IPS-NIHi11 (cell line): ENCODE measurements at regions not wholly inside any gene's neighbourhood (a gene's known extent, or its start where the extent isn't known, plus 50 kb on each side); places are given as distances from the start of the nearest gene placed in this dataset.

Source experiments
- DNase-seq: peaks from one replicate; pipeline ENCODE4 v3.0.0; 2012; ENCODE audit warnings: mixed read lengths, low spot score

DNA sequence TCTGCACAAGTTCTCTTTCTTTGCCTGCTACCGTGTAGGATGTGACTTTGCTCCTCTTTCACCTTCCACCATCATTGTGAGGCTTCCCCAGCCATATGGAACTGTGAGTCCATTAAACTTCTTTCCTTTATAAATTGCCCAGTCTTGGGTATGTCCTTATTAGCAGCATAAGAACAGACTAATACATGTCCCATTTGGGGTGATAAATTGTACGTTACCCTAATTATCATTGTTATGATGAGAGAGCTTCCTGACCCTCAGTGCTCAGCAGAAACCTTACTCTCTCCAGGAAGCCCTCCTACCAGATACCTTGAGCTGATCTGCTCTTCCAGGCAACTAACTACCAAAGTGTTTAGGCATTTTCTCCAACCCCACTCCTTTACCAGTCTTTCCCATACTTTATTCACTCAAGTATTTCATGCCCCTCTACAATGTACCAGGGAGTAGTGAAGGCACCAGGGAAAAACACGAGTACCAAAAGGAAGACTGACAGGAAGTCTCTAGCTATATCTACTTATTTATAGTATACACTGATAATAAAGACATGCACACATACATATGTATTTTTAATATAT is 196.2 kb downstream of the MYCN start:
- no peak for DNase-seq

DNA sequence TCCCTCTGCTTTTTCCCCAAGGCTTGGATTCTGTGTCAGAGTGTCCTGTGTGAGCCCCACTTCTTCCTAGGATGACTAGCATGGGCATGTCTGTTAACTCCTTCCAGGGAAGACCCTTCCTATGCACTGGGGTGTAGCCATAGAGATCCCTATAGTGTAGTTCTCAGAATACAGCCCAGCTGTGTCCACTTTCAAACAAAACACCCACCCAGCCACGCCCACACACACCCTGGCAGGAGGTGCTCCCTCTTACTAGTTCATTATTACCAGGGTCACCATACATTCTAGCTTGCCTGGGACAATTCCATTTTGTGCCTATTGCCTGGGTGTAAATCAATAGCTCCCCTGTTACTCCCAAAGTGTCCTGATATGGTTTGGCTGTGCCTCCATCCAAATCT is 195.6 kb downstream of the MYCN start:
- no peak for DNase-seq

DNA sequence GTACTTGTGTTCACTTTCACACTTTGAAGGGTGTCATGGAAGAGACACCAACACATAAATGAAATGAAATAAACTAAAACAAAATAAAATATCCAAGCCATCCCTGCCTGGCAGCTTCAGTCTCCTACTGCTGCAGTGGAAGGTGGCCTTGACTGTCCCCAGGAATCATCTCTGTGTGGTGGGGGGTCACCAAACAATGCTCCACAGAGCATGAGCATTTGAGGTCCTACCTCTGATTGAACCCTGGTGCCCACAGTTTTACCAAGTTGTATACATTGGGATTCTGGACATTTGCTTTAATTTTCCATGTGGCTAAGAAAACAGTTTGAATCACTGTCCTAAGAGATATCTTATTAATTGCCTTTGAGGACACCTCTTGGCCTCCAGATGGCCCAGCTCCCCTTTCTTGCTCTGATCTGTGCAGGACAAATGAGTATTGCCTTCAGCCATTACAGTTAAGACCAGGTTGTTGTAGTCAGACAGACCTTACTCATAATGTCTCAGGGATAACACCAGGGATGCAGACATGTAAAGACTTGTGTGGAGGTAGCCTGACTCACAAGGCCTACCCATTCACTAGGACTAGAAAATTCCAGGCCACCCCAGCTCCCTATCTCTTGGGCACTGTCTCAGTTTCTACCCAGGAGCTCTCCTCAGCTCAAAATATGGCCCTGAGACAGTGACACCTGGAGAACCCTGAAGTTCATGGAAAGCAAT is 195.0 kb downstream of the MYCN start:
- no peak for DNase-seq

DNA sequence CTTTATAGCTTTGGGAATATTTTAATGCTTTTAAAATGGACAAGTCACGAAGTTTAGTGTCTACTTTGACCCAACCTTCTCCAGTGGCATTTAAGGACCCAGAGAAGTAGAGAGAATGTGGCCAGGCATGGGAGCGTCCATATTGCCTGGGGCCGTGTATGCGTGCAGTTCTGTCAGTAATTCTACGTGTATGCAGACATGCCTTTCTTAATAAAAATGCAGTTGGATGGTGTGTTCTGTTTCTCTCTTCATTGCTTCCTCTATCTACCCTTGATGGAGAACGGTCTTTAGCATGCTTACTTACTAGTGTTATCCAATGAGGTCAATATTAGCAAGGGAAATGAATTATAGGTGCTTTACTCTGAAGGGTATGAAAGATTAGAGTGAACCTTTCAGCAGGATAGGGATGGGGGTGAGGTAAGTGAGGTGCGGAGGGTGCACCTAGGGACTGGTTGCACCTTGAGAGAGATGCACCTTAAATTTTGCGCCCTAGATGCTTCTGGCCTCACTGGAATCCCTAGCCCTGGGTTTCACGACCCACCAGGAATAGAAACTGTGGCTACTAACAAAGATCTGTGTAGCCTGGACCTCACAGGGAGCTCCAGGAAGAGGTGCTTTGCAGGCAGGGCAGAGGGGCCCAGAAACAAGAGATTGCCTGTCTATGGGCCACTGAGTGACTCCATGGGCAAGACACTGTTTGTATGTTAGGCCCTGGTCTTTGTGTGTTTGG is 194.3 kb downstream of the MYCN start:
- DNase-seq, result no peak

DNA sequence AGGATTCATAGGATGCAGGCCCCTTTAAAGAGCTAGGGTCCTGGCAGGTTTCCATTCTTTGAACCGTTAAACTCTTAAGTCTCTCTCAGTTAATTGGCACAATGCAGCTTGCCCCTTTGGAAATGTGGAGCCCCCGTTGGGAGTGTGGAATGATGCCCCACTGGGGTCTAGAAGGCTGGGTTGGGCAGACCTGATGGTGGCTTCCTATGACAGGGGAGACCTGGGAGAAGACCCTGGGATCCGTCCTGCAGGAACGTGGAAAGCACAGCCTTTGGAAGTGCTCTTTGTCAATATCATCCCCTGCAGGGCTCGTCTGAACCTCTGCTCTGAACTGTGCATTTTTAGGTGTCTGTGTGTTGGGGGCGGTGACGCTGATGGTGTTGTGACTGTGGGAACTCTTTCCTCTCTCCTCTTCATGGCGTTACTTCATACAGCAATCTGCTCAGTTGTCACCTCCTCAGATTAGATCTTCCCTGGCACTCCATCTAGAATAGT is 190.6 kb downstream of the MYCN start:
- no peak for DNase-seq

DNA sequence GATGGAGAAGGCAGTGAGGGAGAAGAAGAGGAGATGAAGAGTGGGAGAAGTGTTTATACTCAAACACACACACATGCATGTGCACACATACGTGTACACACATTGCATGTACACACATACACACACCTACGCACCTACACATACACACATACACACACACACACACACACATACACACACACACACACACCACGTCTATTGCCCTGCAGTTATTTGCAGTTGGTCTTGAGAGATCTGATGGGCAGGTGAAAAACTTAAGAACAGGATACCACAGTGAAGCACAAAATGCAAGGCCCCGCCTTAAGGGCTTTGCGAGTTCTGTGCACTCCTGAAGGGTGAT is 190.2 kb downstream of the MYCN start:
- DNase-seq, result no peak

DNA sequence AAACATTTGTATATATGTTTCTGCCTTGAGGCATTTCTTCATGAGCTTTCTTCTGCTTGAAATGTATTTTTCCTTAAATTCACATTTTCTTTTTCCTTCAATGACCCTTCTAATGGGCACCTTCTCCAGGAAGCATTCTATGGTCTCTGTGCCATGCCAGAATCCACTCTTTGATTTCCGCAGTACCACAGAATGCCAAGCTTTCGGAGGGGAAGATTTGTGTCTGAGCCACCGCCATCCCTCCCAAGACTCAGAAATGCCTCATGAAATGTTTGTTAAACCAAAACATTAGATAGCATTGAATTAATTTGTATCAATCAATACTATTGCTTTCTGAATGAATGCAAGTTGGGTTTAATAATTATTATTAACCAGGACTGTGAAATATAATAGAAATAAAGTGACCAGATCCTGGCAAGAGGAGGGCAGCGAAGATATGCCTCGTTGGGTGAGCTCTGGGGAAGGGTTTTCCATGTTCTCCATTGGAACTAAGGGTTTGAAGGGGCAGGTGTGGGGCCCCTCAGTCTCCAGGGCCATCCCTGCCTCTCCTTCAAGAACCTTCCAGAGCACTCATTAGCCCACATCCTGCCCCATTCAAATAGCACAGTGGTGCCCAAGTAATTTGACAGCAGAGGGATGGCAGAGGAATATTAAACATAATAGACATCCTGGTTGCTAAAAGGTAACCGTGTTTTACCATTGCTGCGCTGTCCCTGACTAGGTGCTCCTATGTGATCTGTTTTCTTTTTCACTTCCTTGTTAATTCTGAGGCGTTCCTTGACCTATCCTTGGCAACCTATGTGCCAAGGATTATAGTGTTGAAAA is 189.6 kb downstream of the MYCN start:
- no peak for DNase-seq

DNA sequence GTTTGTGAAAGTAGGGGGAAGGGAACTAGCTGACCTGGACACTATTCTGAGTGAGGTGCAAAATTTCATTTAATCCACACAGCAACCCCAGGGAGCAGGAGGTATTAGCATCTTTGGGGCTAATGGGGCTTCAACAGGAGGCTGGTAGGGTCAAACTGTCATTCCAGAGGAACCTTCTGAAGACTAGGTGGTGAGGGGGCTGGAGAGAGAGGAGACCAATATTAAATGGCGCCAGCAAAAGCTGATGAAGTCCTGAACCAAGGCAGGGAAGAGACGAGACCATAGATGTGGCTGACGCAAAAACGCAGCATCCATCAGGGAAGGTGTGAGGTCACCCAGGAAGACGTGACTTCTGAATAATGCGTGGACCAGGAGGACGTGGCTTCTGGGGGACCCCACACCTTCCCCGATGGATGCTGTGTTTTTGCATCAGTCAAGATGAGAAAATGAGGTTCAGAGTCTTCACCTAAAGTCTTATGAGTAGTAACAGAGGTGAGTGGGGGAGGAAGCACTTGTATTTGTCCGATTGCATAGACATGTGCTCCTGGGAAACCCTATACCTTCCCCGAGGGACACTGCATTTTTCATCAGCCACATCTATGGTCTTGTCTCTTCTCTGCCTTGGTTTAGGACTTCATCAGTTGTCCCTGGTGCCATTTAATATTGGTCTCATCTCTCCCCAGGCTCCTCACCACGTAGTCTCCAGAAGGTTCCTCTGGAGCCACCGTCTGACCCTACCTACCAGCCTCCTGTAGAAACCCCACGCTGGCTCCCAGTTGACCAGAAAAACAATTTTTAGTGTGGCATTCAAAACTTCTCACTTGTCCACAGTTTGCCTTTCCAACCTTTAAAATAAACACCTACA is 188.6 kb downstream of the MYCN start:
- no peak for DNase-seq

DNA sequence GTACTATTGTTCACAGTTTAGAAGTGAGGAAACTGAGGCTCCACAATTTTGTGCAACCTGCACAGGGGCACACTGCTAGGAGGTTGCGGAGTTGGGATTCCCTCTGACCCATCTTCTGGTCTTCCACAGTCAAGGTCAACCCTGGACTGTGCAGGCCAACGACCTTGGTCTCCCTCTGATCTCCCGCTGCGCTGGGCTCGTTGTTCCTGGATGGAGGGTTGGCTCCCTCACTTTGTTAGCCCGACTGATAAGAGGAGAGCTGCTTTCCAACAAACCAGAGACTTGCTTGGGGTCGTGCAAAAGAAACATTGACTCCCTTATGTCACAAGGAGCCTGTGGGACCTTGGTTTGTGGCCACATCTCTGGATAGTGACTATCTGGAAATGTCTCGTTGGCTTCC is 187.6 kb downstream of the MYCN start:
- no peak for DNase-seq

DNA sequence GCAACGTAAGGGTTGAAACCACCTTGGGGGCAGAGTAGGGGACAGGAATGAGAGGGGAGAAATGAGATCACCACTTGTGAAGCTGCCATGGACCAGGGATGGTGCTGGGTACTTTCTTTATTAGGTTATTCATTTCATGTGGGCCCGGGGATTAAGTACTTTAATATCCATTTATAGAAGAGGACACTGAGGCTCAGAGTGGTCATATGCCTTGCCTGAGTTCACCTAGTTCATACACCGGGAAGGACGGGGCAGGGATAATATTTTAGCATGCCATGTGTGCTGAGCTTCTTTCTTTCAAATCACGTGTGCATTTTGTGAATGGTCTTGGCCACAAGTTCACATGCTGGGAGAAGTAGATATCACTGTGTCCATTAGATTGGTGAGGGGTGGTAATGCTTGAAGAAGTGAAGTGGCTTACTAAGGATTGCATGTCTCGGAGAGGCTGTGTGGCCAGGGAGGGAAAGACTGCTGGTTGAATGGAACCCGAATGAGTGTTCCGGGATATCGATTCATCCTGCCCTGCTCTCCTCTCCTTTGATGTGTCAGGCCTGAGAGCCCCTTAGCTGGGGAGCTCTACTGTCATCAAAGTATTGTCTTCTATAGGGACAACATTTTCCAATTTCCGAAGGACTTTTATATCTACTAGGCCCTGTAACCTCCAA is 187.1 kb downstream of the MYCN start:
- no peak for DNase-seq

DNA sequence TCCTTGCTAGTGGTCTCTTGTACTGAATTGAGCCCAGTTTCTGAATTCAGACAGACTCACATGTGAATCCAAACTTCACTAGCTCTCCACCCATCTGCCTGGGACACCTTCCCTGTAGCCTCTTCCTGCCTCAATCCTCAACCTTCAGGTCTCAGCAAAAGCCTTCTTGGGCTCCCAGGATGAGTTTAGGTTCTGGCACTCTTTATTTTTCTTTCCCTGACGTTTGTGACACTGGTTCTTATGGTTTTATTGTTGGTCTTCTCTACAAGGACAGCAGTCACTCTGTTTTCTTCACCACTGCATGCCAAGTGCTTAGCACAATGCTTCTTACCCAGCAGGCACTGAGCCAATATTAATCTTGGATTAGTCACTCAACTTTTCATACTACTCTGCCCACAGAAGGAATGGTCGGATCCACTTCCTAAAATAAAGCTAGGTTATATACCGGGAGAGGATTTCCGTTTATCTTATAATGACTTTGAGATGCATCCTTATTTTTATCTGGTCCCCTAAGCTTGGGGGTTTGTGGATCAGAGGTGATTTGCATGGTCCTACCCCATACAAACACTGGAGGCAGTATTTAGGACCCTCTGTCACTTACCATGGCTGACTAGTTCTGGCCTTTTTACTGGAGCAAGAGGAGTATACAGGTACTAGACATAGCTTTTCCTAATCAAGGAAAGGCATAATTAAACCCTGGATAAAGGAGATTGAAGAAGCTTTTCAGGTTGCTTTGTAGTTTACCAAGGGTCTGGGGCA is 186.3 kb downstream of the MYCN start:
- DNase-seq, result no peak

DNA sequence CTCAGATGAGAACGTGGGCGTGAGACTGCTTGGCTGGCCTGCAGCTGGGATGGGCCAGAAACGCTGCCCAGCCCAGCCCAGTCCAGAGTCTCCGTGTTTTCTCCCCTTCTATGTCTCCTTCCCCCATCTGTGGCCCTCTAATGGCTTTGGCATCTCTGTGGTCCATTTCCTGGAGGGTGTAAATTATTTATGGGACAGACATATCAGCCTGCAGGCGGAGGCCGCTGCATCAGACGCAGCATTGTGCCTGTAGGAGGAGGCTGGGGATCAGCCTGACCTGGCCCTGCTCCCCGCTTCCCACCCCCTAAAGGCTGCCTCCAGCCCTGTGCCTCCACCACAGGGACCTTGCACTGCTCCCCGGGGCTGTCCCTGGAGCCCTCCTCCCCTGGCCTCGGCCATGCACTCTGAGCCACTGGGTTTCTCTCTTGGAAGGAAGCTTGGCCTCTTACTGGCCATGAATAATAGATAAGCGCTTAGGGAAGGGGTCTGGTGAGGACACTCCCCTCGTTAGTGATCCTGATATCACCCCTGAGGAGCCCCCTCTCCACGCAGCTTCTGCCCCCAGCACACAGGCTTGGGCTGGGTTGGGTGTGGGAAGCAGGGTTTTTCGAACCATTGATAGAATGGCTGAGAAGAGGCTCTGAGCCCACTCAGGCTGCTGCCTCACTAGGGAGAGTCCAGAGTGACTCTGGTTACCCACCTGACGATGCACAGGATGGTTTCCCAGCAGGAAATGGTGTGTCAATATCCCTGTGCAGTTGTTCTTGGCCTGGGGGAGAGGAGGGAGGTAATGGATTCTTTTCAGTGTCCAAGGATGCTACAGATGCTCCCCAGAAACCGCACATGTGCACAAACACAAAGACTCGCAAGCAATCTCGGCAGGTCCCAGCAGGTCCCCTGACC is 185.5 kb downstream of the MYCN start:
- DNase-seq, result no peak

DNA sequence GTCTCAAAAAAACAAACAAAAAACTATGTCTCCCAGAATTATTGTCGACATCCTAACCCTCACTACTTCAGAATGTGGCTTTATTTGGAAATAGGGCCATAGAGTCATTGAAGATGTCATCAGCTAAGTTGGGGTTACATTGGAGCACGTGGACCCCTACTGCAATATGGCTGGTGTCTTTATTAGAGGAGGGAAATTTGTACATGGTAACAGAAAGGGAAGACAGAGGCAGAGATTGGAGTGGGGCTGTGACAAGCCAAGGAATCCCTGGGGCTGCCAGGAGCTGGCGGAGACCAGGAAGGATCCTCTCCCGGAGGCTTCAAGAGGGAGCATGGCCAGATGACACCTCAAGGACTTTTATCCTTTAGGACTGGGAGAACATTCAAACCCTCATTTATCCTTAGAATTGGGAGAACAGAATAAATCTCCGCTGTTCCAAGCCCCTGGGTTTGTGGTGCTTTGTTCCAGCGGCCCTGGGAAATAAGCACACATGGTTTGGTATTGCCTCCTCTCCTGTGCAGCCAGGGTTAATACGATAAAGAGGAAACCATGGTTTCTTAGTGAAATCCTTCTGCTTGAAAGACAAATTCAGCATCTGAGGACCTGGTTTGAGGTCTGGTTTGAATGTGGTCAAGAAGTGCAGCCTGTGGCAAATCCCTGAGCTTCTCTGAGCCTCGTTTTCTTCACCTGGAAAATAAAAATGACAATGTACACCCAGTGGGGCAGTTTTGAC is 184.7 kb downstream of the MYCN start:
- DNase-seq, result no peak

DNA sequence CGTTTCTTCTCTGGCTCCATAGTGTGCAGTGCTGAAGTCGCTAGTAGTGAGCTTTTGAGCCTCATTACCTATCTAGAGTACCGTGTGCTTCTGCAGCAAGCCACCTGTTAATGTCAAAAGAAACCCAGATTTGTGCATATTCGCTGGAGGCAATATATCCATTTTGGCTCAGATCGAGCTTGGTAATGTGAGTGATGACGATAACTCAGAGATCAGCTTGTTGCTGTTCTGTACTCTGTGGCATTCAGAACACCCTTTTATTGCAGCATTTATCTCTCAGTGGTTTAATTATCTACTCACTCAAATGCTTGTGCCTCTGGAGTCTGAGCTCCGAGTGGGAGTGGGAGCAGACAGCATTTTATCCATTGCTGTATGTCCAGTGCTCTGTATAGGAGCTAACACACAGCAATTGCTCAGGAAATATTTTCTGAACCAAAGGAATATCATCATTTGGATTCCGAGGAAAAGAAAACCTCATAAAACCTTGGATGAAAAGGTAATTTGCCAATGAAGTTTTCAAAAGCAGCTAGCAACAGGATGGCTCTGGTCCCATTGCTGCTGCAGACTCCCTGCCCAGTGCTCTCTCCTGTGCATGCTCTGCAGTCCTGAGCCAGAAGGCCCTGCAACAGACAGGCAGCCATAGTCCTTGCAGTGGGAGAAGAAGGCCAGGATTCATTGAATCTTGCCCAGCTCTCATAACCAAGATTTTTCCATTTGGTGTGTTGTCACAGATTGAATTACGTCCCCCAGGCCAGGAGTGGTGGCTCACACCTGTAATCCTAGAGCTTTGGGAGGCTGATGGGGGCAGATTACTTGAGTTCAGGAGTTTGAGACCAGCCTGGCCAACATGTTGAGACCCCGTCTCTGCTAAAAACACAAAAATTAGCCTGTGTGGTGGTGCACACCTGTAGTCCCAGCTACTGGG is 183.8 kb downstream of the MYCN start:
- no peak for DNase-seq

DNA sequence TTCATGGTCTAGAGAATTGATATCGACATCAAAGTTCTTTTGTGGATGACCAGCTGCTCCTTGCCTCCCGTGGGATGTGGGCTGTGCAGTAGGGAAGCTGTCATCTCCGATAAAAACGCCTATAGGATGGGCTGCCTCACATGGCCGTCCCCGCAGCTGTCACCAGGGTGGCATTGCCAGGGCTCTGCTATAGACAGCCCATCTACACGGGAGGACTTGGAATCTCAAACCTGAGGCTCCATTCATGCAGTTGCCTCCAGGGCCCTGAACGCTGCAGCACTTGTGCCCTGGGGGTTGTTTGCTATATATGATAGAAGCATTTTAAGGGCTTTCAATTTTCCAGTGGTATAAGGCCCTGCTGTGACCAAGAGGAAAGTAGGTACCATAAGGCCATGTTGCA is 183.1 kb downstream of the MYCN start:
- no peak for DNase-seq

DNA sequence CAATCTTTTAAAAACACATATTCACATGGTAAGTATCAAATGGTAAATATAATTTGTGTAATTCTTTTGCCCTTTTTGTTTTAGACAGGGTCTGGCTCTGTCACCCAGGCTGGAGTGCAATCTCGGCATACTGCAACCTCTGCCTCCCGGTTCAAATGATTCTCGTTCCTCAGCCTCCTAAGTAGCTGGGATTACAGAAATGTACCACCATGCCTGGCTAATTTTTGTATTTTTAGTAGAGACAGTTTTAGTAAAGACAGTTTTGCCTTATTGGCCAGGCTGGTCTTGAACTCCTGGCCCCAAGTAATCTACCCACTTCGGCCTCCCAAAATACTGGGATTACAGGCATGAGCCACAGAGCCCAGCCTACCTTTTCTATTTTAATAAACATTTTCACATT is 182.2 kb downstream of the MYCN start:
- no peak for DNase-seq

DNA sequence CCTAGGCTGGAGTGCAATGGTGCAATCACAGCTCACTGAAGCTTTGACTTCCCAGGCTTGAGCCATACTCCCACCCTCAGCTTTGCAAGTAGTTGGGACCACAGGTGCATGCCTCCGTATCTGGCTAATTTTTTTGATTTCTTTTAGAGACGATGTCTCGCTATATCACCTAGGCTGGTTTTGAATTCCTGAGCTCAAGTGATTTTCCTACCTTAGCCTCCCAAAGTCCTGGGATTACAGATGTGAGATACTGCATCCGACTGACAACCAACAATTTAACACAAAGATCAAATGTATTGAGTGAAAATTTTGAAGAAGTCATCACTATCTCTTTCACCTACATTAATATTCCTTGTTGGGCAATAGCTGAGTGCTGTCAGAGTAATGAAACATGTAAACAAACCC is 181.6 kb downstream of the MYCN start:
- DNase-seq, result no peak
